ENCODE measurements at regions not wholly inside any gene's neighbourhood (a gene's known extent, or its start where the extent isn't known, plus 50 kb on each side); places are given as distances from the start of the nearest gene placed in this dataset.
A peak's percentile ranks its signal among the peaks of the same experiment; 100 is the strongest.
"Not testable (repeated sequence)": the region's sequence is repeated elsewhere in the genome, so short reads cannot be mapped to it uniquely, and the experiment has no call there.

GRCh38 chr15:87703327-87704111 is 553.0 kb downstream of the NTRK3 start:
- no peak for DNase-seq (ENCODE audit: low read depth)
- in situ Hi-C loops (cut with HindIII; ENCODE audit: low pct_unique_long_range_greater_than_20kb, low sequenced_read_pairs), result no loop called here

GRCh38 chr15:87702270-87702669 is 554.3 kb downstream of the NTRK3 start:
- in situ Hi-C loops (cut with HindIII; ENCODE audit: low pct_unique_long_range_greater_than_20kb, low sequenced_read_pairs), result no loop called here

GRCh38 chr15:87698467-87698866 is 558.1 kb downstream of the NTRK3 start:
- DNase-seq (ENCODE audit: low read depth); in situ Hi-C loops (cut with HindIII; ENCODE audit: low pct_unique_long_range_greater_than_20kb, low sequenced_read_pairs): not testable (repeated sequence)

More at GRCh38 chr15:87702270-87702669, 554.3 kb downstream of the NTRK3 start:
- no peak for DNase-seq (ENCODE audit: low read depth)

GRCh38 chr15:87689716-87690115 is 566.8 kb downstream of the NTRK3 start:
- DNase-seq (ENCODE audit: low read depth), result no peak
- in situ Hi-C loops (cut with HindIII; ENCODE audit: low pct_unique_long_range_greater_than_20kb, low sequenced_read_pairs), result no loop called here

- in situ Hi-C loops (cut with HindIII; ENCODE audit: low pct_unique_long_range_greater_than_20kb, low sequenced_read_pairs), result no loop called here
- no peak for DNase-seq (ENCODE audit: low read depth)
Measured at GRCh38 chr15:87687523-87687870, 569.0 kb downstream of the NTRK3 start.

- no peak for DNase-seq (ENCODE audit: low read depth)
- in situ Hi-C loops (cut with HindIII; ENCODE audit: low pct_unique_long_range_greater_than_20kb, low sequenced_read_pairs), result no loop called here
Measured at GRCh38 chr15:87686841-87687522, 569.6 kb downstream of the NTRK3 start.

- DNase-seq (ENCODE audit: low read depth), result no peak
- in situ Hi-C loops (cut with HindIII; ENCODE audit: low pct_unique_long_range_greater_than_20kb, low sequenced_read_pairs), result no loop called here
Measured at GRCh38 chr15:87686339-87686738, 570.2 kb downstream of the NTRK3 start.

- no peak for DNase-seq (ENCODE audit: low read depth)
- in situ Hi-C loops (cut with HindIII; ENCODE audit: low pct_unique_long_range_greater_than_20kb, low sequenced_read_pairs), result no loop called here
Measured at GRCh38 chr15:87682527-87682926, 574.0 kb downstream of the NTRK3 start.

- in situ Hi-C loops (cut with HindIII; ENCODE audit: low pct_unique_long_range_greater_than_20kb, low sequenced_read_pairs), result no loop called here
- no peak for DNase-seq (ENCODE audit: low read depth)
Measured at GRCh38 chr15:87681104-87681503, 575.4 kb downstream of the NTRK3 start.

GRCh38 chr15:87680208-87680607 is 576.3 kb downstream of the NTRK3 start:
- no peak for DNase-seq (ENCODE audit: low read depth)
- in situ Hi-C loops (cut with HindIII; ENCODE audit: low pct_unique_long_range_greater_than_20kb, low sequenced_read_pairs), result no loop called here

- DNase-seq (ENCODE audit: low read depth), result no peak
- in situ Hi-C loops (cut with HindIII; ENCODE audit: low pct_unique_long_range_greater_than_20kb, low sequenced_read_pairs), result no loop called here
Measured at GRCh38 chr15:87675271-87675670, 581.3 kb downstream of the NTRK3 start.

- in situ Hi-C loops (cut with HindIII; ENCODE audit: low pct_unique_long_range_greater_than_20kb, low sequenced_read_pairs), result no loop called here
- DNase-seq (ENCODE audit: low read depth), result peak; percentile 18
Measured at GRCh38 chr15:87672309-87673288, 583.9 kb downstream of the NTRK3 start.

- DNase-seq (ENCODE audit: low read depth), result no peak
- in situ Hi-C loops (cut with HindIII; ENCODE audit: low pct_unique_long_range_greater_than_20kb, low sequenced_read_pairs), result no loop called here
Measured at GRCh38 chr15:87671289-87671688, 585.2 kb downstream of the NTRK3 start.

GRCh38 chr15:87669846-87670245 is 586.7 kb downstream of the NTRK3 start:
- in situ Hi-C loops (cut with HindIII; ENCODE audit: low pct_unique_long_range_greater_than_20kb, low sequenced_read_pairs), result no loop called here
- DNase-seq (ENCODE audit: low read depth), result no peak

GRCh38 chr15:87668768-87669564 is 587.6 kb downstream of the NTRK3 start:
- DNase-seq (ENCODE audit: low read depth); in situ Hi-C loops (cut with HindIII; ENCODE audit: low pct_unique_long_range_greater_than_20kb, low sequenced_read_pairs): not testable (repeated sequence)

GRCh38 chr15:87667643-87668042 is 588.9 kb downstream of the NTRK3 start:
- in situ Hi-C loops (cut with HindIII; ENCODE audit: low pct_unique_long_range_greater_than_20kb, low sequenced_read_pairs), result no loop called here
- no peak for DNase-seq (ENCODE audit: low read depth)

GRCh38 chr15:87662575-87662974 is 594.0 kb downstream of the NTRK3 start:
- DNase-seq (ENCODE audit: low read depth), result no peak

More at GRCh38 chr15:87662575-87662974, 594.0 kb downstream of the NTRK3 start:
- in situ Hi-C loops (cut with HindIII; ENCODE audit: low pct_unique_long_range_greater_than_20kb, low sequenced_read_pairs), result no loop called here

Data from Caki2 (cell line).